ENCODE measurements at regions not wholly inside any gene's neighbourhood (a gene's known extent, or its start where the extent isn't known, plus 50 kb on each side); places are given as distances from the start of the nearest gene placed in this dataset.

- Histone ChIP-seq H3K9ac (ENCODE audit: low read depth in 1 of 2, low read length in 2 of 2) (no peak overlapping the region), H3K27me3 (ENCODE audit: control insufficient read depth in 4 of 4, insufficient read depth in 4 of 4, low read length in 3 of 4) (no peaks in the 10 kb centered on the region), H3K27ac (ENCODE audit: low read depth in 1 of 2, low read length in 2 of 2) (no peak overlapping the region), H3K4me1 (ENCODE audit: control insufficient read depth in 4 of 4, insufficient read depth in 4 of 4, low read length in 3 of 4) (peaks cover 0 to 4% (median 0%) of the 10 kb centered on the region in 4 donors), H3K4me3 (ENCODE audit: low read depth in 1 of 3, low read length in 3 of 3) (no peak overlapping the region), H3K36me3 (ENCODE audit: control insufficient read depth in 4 of 4, insufficient read depth in 3 of 4, low read depth in 1 of 4, low read length in 3 of 4) (no peaks in the 10 kb centered on the region), H3K9me3 (ENCODE audit: control insufficient read depth in 4 of 4, low read length in 3 of 4) (no peaks in the 10 kb centered on the region)
- DNase-seq (ENCODE audit: low spot score): no peak
- TF ChIP-seq YY1 (IDR thresholded peaks at IDR 0.05) (no peak), MAX (IDR thresholded peaks at IDR 0.05) (no peak), CTCF (IDR thresholded peaks at IDR 0.05; ENCODE audit: low read depth, low read length, missing input control) (no peak), TAF1 (conservative IDR thresholded peaks at IDR 0.05) (no peak), EGR1 (IDR thresholded peaks at IDR 0.05; ENCODE audit: low read depth in 2 of 2) (no peak), ATF3 (IDR thresholded peaks at IDR 0.05) (no peak), HNF4G (IDR thresholded peaks at IDR 0.05) (no peak), ZBTB33 (IDR thresholded peaks at IDR 0.05) (no peak), NR2F2 (IDR thresholded peaks at IDR 0.05) (no peak), SP1 (IDR thresholded peaks at IDR 0.05) (no peak), GABPA (IDR thresholded peaks at IDR 0.05 in 1 of 2, conservative IDR thresholded peaks at IDR 0.05 in 1 of 2) (no peak)
- 93% methylated on average over 8 of the region's 8 CpGs for WGBS
Measured at GRCh38 chr2:37782155-37782673, 110.8 kb upstream of the CDC42EP3 start.

- Histone ChIP-seq H3K9me3 (ENCODE audit: control insufficient read depth in 4 of 4, low read length in 3 of 4) (no peaks in the 10 kb centered on the region), H3K4me1 (ENCODE audit: control insufficient read depth in 4 of 4, insufficient read depth in 4 of 4, low read length in 3 of 4) (peaks cover 0 to 4% (median 0%) of the 10 kb centered on the region in 4 donors), H3K27me3 (ENCODE audit: control insufficient read depth in 4 of 4, insufficient read depth in 4 of 4, low read length in 3 of 4) (no peaks in the 10 kb centered on the region), H3K9ac (ENCODE audit: low read depth in 1 of 2, low read length in 2 of 2) (no peak overlapping the region), H3K36me3 (ENCODE audit: control insufficient read depth in 4 of 4, insufficient read depth in 3 of 4, low read depth in 1 of 4, low read length in 3 of 4) (no peaks in the 10 kb centered on the region), H3K27ac (ENCODE audit: low read depth in 1 of 2, low read length in 2 of 2) (no peak overlapping the region), H3K4me3 (ENCODE audit: low read depth in 1 of 3, low read length in 3 of 3) (no peak overlapping the region)
- WGBS: 89% methylated on average over 10 of the region's 10 CpGs
- no peak for TF ChIP-seq GABPA (IDR thresholded peaks at IDR 0.05 in 1 of 2, conservative IDR thresholded peaks at IDR 0.05 in 1 of 2)
- TF ChIP-seq YY1 (IDR thresholded peaks at IDR 0.05): no peak
- TF ChIP-seq REST (IDR thresholded peaks at IDR 0.05): no peak
- TF ChIP-seq EGR1 (IDR thresholded peaks at IDR 0.05; ENCODE audit: low read depth in 2 of 2): no peak
- TF ChIP-seq RAD21 (IDR thresholded peaks at IDR 0.05): no peak
- no peak for TF ChIP-seq RXRA (IDR thresholded peaks at IDR 0.05)
- no peak for TF ChIP-seq FOXA1 (IDR thresholded peaks at IDR 0.05)
- no peak for TF ChIP-seq HNF4A (conservative IDR thresholded peaks at IDR 0.05)
- no peak for TF ChIP-seq SP1 (IDR thresholded peaks at IDR 0.05)
- TF ChIP-seq ATF3 (IDR thresholded peaks at IDR 0.05): no peak
- no peak for TF ChIP-seq HNF4G (IDR thresholded peaks at IDR 0.05)
- no peak for TF ChIP-seq CTCF (IDR thresholded peaks at IDR 0.05; ENCODE audit: low read depth, low read length, missing input control)
- TF ChIP-seq TAF1 (conservative IDR thresholded peaks at IDR 0.05): no peak
- no peak for TF ChIP-seq FOXA2 (IDR thresholded peaks at IDR 0.05)
- no peak for TF ChIP-seq NR2F2 (IDR thresholded peaks at IDR 0.05)
- no peak for TF ChIP-seq MAX (IDR thresholded peaks at IDR 0.05)
- DNase-seq (ENCODE audit: low spot score): no peak
Measured at GRCh38 chr2:37782721-37783371, 111.4 kb upstream of the CDC42EP3 start.
